OCI-LY1 (cell line): ENCODE measurements at regions not wholly inside any gene's neighbourhood (a gene's known extent, or its start where the extent isn't known, plus 50 kb on each side); places are given as distances from the start of the nearest gene placed in this dataset.

Experiments used
- H2AFZ ChIP-seq: fragments of 200-600 bp; sonication (generic), shearing (Covaris generic); 2 replicates; pipeline ENCODE4 v1.6.0; 2014; ENCODE audit warnings: antibody characterized with exemption, mild to moderate bottlenecking, low read length
- H3F3A ChIP-seq: fragments of 200-600 bp; sonication (generic), shearing (Covaris generic); 2 replicates; pipeline ENCODE4 v1.6.0; 2014; ENCODE audit warnings: mild to moderate bottlenecking, antibody characterized with exemption, low read length, moderate library complexity; ENCODE audit not compliant: insufficient read depth
- H3K27ac ChIP-seq: fragments of 200-600 bp; sonication (generic); 2 replicates; pipeline ENCODE4 v1.5.1; 2014; ENCODE audit warnings: low read length, mixed run types, mild to moderate bottlenecking, low read depth; ENCODE audit not compliant: poor library complexity, severe bottlenecking
- H3K27me3 ChIP-seq: fragments of 200-600 bp; sonication (generic); 2 replicates; pipeline ENCODE4 v1.6.0; 2014; ENCODE audit warnings: antibody characterized with exemption, mild to moderate bottlenecking, low read length, moderate library complexity; ENCODE audit not compliant: insufficient read depth
- H3K36me3 ChIP-seq: fragments of 200-600 bp; sonication (generic); 2 replicates; pipeline ENCODE4 v1.6.1; 2014; ENCODE audit warnings: mild to moderate bottlenecking, antibody characterized with exemption, low read length, moderate library complexity, mixed read lengths; ENCODE audit not compliant: insufficient read depth
- H3K4me1 ChIP-seq: fragments of 200-600 bp; sonication (generic); 2 replicates; pipeline ENCODE4 v1.5.1; 2014; ENCODE audit warnings: mild to moderate bottlenecking, low read length, moderate library complexity; ENCODE audit not compliant: insufficient read depth, severe bottlenecking
- H3K4me2 ChIP-seq: fragments of 200-600 bp; sonication (generic), shearing (Covaris generic); 2 replicates; pipeline ENCODE4 v1.6.1; 2014; ENCODE audit warnings: low read length
- H3K4me3 ChIP-seq: fragments of 200-600 bp; sonication (generic); 2 replicates; pipeline ENCODE4 v1.5.1; 2014; ENCODE audit warnings: low read length, low read depth, mild to moderate bottlenecking, mixed read lengths; ENCODE audit not compliant: poor library complexity, severe bottlenecking
- H3K79me2 ChIP-seq: fragments of 200-600 bp; shearing (Covaris generic); 2 replicates; pipeline ENCODE4 v1.6.1; 2016; ENCODE audit warnings: mixed run types, low read length, mixed read lengths; ENCODE audit not compliant: insufficient read depth
- H3K9ac ChIP-seq: fragments of 200-600 bp; sonication (generic), shearing (Covaris generic); 2 replicates; pipeline ENCODE4 v1.6.1; 2014; ENCODE audit warnings: mild to moderate bottlenecking, low read length, mixed read lengths
- H3K9me2 ChIP-seq: fragments of 200-600 bp; sonication (generic), shearing (Covaris generic); 2 replicates; pipeline ENCODE4 v1.6.1; 2014; ENCODE audit warnings: low read depth, mild to moderate bottlenecking, low read length, mixed read lengths
- H3K9me3 ChIP-seq: fragments of 200-600 bp; shearing (Covaris generic); 2 replicates; pipeline ENCODE4 v1.6.1; 2014; ENCODE audit warnings: low read length, mixed read lengths
- H4K20me1 ChIP-seq: fragments of 200-600 bp; sonication (generic), shearing (Covaris generic); 2 replicates; pipeline ENCODE4 v1.6.0; 2016; ENCODE audit warnings: mild to moderate bottlenecking, low read length; ENCODE audit not compliant: insufficient read depth
- EZH2 ChIP-seq: fragments of 200-600 bp; sonication (generic), shearing (Covaris generic); IDR thresholded peaks from 2 replicates; pipeline ENCODE4 v1.8.0; 2017; ENCODE audit warnings: borderline replicate concordance, mixed run types, mild to moderate bottlenecking, antibody characterized with exemption, low read length, moderate library complexity, mixed read lengths
- TF ChIP-seq, protein P1 (sequence below): fragments of 200-600 bp; sonication (generic), shearing (Covaris generic); IDR thresholded peaks from 2 replicates; pipeline ENCODE4 v1.5.1; 2017; ENCODE audit warnings: mild to moderate bottlenecking, antibody characterized with exemption, low read length, moderate library complexity, mixed read lengths

DNA sequence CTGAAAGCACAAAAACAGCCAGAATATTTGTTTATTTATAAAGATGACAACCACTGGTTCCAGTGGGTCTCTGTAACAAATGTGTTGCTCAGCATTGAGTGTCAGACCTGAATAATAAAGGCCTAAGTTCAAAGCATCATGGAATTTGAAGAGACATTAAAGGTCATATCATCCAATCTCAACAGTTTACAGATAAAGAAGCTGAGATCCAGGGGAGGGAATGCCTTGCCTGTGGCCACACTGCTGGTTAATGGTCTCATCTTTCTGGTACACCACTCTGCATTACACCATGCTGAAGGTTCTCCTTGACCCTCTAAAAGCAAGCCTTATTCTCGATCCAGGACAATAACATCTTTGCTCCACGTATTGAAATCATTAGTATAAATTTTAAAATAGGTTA is 446.5 kb upstream of the ACVR2A start:
- Histone ChIP-seq H4K20me1 (no peaks in the 10 kb centered on the region), H3K27ac (no peak overlapping the region)
- TF ChIP-seq, protein P1, sequence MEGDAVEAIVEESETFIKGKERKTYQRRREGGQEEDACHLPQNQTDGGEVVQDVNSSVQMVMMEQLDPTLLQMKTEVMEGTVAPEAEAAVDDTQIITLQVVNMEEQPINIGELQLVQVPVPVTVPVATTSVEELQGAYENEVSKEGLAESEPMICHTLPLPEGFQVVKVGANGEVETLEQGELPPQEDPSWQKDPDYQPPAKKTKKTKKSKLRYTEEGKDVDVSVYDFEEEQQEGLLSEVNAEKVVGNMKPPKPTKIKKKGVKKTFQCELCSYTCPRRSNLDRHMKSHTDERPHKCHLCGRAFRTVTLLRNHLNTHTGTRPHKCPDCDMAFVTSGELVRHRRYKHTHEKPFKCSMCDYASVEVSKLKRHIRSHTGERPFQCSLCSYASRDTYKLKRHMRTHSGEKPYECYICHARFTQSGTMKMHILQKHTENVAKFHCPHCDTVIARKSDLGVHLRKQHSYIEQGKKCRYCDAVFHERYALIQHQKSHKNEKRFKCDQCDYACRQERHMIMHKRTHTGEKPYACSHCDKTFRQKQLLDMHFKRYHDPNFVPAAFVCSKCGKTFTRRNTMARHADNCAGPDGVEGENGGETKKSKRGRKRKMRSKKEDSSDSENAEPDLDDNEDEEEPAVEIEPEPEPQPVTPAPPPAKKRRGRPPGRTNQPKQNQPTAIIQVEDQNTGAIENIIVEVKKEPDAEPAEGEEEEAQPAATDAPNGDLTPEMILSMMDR, result no peak

DNA sequence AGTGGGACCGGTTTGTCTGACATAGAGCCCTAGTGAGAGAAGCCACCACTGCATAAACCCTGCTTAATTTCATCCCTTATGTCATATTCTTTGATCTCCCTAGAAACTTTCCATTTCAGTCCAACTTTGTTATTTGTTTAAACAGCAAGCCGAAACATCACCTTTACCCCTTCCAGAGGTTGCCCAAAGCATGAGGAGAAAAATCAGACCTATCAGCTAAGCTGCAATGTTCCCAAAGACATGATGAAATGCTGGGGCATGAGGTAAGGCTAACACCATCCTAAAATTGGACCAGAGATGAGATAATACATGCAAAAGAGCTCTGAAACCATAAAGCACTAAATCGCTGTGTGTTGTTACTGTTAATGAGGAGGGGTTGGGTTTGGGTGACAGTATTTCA is 447.9 kb upstream of the ACVR2A start:
- Histone ChIP-seq H3F3A (no peaks in the 10 kb centered on the region), H3K9me2 (no peaks in the 10 kb centered on the region), H3K4me1 (no peaks in the 10 kb centered on the region), H3K79me2 (no peaks in the 10 kb centered on the region), H3K9ac (no peak overlapping the region), H3K27ac (no peak overlapping the region), H4K20me1 (no peaks in the 10 kb centered on the region), H3K9me3 (no peaks in the 10 kb centered on the region), H2AFZ (no peak overlapping the region), H3K4me3 (no peak overlapping the region), H3K4me2 (no peak overlapping the region), H3K36me3 (no peaks in the 10 kb centered on the region), H3K27me3 (no peaks in the 10 kb centered on the region)
- no peak for TF ChIP-seq EZH2
- TF ChIP-seq, protein P1, result no peak

More for the DNA sequence above, 446.5 kb upstream of the ACVR2A start:
- H3K79me2 ChIP-seq, result no peaks in the 10 kb centered on the region
- no peaks in the 10 kb centered on the region for H3K9me3 ChIP-seq
- no peak overlapping the region for H2AFZ ChIP-seq
- no peaks in the 10 kb centered on the region for H3K9me2 ChIP-seq
- H3K4me1 ChIP-seq, result no peaks in the 10 kb centered on the region
- no peaks in the 10 kb centered on the region for H3F3A ChIP-seq
- H3K4me3 ChIP-seq, result no peak overlapping the region
- no peaks in the 10 kb centered on the region for H3K36me3 ChIP-seq
- H3K4me2 ChIP-seq, result no peak overlapping the region
- H3K27me3 ChIP-seq, result no peaks in the 10 kb centered on the region
- H3K9ac ChIP-seq, result no peak overlapping the region

DNA sequence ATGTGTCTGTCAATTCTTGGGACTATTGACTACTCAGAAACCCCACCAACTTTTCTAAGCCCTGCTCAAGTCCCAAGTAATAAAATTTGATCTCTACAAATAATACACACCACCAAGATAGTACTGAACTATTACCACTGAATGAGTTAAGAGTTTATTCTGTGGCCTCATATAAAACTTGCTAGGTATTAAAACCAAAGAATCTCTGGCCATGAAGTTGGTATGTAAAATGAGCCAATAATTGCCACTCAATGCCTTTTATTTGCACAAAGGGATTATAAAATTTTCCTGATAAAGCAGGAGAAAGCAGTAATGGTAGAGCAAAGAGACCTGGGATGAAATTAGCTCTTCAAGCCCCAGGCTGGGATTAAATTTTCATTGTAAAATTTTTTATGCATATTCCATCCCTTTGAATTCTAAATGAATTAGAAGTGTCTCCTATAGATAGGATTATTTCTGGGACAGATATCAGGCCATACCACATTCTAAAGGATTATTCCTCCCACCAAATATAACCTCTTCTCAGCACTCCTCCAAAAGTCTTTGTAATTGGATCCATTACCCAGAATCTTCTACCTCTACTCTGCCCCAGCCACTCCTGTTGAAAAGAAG is 450.5 kb upstream of the ACVR2A start:
- Histone ChIP-seq H3K9me3 (no peaks in the 10 kb centered on the region), H3K27me3 (no peaks in the 10 kb centered on the region), H3F3A (no peaks in the 10 kb centered on the region), H3K79me2 (no peaks in the 10 kb centered on the region), H3K27ac (no peak overlapping the region), H3K36me3 (no peaks in the 10 kb centered on the region), H4K20me1 (no peaks in the 10 kb centered on the region), H3K9ac (no peak overlapping the region), H3K9me2 (no peaks in the 10 kb centered on the region), H3K4me1 (no peaks in the 10 kb centered on the region), H2AFZ (no peak overlapping the region), H3K4me2 (no peak overlapping the region), H3K4me3 (no peak overlapping the region)
- TF ChIP-seq, protein P1, result no peak
- TF ChIP-seq EZH2, result no peak
